HG02588 (cell line): ENCODE measurements at regions not wholly inside any gene's neighbourhood (a gene's known extent, or its start where the extent isn't known, plus 50 kb on each side); places are given as distances from the start of the nearest gene placed in this dataset.

ENCODE experiments used
- ATAC-seq: cut with Tn5 transposase; IDR thresholded peaks from one replicate; pipeline ENCODE4 v1.9.1; 2021; ENCODE audit warnings: mild to moderate bottlenecking, moderate library complexity; ENCODE audit not compliant: unreplicated experiment

GRCh38 chr11:122186439-122187080, 70.5 kb upstream of the BLID start:
- ATAC-seq: no peak

DNA sequence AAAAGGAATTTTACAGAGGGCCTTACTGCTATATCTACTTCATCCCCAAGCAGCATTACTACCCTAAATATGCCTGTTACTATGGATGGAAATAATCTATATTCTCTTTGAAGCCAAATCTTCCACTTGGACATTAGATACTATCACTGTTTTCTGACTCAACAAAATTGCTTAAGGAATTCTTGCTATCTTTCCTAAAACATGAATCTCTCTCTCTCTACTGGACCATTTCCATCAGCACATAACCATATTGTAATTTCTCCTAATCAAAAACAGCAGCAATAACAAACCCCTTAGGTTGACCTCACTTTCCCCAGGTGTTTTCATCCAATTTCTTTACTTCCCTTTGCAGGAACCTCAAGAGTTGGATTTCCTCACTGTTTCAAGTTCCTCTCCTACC, 67.9 kb upstream of the BLID start:
- no peak for ATAC-seq

DNA sequence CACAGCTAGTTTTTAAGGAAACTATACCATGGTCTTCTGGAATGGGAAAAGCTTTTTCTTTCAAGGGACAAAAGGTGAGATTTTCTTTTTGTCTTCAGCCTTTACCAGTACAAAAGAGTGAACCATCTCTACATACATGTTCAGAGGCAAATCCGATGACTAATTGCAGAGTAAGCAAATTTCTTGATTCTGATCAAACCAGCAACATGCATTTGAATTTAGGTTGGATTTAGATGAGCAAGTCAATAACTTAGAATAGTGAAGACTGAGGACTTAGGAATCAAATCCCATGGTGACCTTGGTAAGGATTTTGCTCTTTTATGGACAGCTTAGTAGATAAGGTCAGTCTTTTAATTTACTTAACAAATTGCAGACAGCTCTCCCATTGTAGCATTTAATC, 65.9 kb upstream of the BLID start:
- no peak for ATAC-seq

GRCh38 chr11:122181372-122181771, 65.4 kb upstream of the BLID start:
- no peak for ATAC-seq

GRCh38 chr11:122179961-122180834, 64.2 kb upstream of the BLID start:
- ATAC-seq: no peak

GRCh38 chr11:122178795-122179194, 62.8 kb upstream of the BLID start:
- no peak for ATAC-seq

- no peak for ATAC-seq
Measured at GRCh38 chr11:122177238-122177637, 61.2 kb upstream of the BLID start.

DNA sequence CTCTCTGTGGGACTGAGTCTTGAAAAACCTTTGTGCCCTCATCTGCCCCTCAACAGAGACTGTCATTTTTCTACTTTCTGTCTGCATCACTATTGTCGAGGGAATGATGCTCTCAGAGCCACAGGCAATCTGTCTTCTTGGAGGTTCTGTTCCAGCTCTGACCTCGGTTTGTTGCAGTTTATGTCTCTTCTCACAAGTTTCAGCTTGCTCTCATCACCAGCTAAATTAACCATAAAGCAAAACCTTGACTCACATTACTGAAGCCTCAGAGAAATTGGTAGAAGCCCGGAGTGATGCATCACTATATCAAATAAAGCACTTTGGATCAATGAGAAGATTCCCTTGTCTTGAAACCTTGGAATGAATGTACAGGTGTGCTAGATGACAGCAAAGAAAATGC, 60.6 kb upstream of the BLID start:
- ATAC-seq: no peak

- no peak for ATAC-seq
Measured at GRCh38 chr11:122175306-122175705, 59.3 kb upstream of the BLID start.

GRCh38 chr11:122173587-122173986, 57.6 kb upstream of the BLID start:
- no peak for ATAC-seq

GRCh38 chr11:122173074-122173450, 57.0 kb upstream of the BLID start:
- ATAC-seq: no peak

DNA sequence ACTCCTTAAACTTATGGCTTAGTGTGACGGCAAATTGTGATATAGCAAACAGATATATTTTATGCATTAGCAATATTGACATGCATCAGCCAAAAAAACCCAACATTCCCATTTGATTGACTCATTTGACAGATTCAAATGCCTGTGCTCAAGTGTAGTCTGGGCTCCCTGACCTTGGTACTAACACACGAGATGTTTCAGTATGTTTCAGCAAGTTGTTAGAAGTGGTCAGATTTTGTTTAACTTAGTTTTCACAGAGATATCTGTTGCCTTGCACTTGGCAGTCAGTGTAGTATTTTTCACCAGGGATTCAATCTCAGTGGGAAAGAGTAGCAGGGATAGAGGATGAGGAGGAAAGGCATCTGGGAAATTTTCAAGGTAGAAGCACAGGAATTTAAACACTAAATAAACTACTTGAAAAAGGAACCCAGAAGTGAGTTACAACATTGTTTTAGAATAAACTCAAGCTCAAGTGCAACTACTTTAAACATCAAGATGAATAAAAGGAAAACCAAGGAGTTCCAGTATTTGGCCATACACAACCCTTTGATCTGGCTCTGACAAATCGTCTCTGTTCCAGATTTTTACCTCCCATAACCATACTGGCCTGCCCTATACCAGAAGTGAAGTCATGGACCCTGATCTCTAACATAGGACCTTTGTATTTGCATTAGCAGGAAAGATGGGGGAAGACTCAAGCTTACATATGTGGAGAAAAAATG, 56.5 kb upstream of the BLID start:
- no peak for ATAC-seq

DNA sequence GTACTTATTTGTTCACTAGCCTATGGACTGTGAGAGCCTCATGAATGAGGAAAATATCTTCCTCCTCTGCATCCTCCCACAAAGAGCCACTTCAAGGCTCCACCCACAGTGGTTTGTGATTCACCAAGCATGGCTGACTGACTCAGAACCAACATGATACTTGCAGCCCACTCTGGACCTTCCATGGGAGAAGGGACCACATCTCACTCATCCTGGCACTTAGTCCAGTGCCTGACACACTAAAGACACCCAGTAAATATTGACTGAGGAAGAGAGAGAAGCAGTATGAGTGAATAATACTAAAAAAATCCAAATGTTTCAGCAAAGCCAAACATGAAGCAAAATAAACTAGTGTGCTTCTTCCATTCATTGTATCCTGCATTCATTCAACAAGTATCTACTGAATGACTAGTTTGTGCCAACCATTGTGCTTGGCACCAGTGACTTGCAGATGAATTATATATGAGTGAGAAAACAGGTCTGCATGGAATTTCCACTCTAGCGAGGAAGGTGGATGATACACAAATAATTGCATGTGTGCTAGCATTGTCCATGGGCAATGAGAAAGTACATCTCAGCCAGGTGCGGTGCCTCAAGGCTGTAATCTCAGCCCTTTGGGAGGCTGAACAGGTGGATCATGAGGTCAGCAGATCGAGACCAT, 54.9 kb upstream of the BLID start:
- no peak for ATAC-seq

GRCh38 chr11:122168218-122168617, 52.2 kb upstream of the BLID start:
- no peak for ATAC-seq

DNA sequence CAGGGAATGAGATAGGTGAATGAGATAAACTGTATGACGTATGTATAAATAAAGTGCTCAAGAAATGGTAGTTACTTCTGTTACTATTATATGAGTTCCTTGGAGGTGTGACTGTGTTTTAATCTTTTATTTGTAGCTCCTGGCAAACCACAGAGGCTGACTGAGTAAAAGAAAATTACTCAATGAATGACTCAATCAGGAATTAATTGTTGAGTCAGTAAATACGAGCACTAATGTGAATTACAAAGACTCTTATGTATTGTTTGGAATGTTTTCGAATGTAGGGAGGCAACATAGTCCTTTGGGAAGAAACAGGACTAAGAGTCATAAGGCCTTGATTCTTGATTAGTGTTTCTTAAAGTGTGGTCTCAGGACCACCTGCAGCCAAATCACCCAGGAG, 51.1 kb upstream of the BLID start:
- no peak for ATAC-seq

- ATAC-seq: no peak
Measured at GRCh38 chr11:122165607-122166371, 49.8 kb upstream of the BLID start.
